ENCODE measurements at regions not wholly inside any gene's neighbourhood (a gene's known extent, or its start where the extent isn't known, plus 50 kb on each side); places are given as distances from the start of the nearest gene placed in this dataset.

DNA sequence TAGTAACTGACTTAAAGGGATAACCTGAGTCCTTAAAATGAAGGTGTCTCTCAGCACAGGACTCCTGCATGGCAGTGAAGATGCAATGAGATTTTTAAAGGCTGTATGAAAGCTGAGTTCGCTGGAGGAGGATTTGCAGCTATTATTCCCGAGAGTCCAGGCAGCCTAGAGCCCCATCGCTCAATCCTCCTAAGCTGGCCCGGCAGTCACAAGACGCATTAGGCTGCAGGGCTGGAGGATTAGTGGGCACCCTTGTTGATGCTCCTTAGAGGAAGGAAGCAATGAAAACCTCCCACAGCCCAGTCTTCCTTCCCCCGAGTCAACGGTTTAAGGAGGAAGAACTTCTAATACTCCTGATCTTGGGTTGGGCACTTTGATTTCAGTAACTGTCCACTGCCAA, 239.5 kb downstream of the EFNB2 start:
- no peak for DNase-seq
- ATAC-seq (ENCODE audit: low read depth) = no peak
- POLR2A ChIA-PET = no interaction called here
- Mint-ChIP-seq H3K9me3 (no peaks in the 10 kb centered on the region), H3K27ac (no peak overlapping the region), H3K4me3 (no peak overlapping the region), H3K27me3 (no peaks in the 10 kb centered on the region), H3K36me3 (no peaks in the 10 kb centered on the region), H3K4me1 (no peaks in the 10 kb centered on the region)

DNA sequence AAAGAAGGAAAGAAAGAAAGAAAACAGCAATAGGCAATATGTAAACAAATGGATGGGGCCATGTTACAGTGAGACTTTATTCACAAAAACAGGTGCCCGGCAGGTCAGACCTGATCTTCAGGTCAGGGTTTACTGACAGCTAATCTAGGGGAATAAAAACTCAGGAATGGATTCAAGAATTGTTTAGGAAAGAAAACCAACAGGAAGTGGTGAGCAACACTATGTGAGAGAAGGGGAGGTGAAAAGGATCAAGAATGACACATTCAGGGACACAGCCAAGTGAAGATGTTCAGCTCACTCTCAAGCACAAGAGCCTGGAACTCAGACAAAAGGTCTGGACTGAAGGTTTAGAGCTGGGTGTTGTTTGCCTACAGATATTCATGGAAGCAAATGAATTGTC, 244.5 kb downstream of the EFNB2 start:
- Mint-ChIP-seq H3K36me3 (no peaks in the 10 kb centered on the region), H3K4me1 (no peaks in the 10 kb centered on the region), H3K27me3 (no peaks in the 10 kb centered on the region), H3K9me3 (no peaks in the 10 kb centered on the region), H3K27ac (no peak overlapping the region), H3K4me3 (no peak overlapping the region)
- ATAC-seq (ENCODE audit: low read depth) = no peak
- POLR2A ChIA-PET = no interaction called here
- no peak for DNase-seq

DNA sequence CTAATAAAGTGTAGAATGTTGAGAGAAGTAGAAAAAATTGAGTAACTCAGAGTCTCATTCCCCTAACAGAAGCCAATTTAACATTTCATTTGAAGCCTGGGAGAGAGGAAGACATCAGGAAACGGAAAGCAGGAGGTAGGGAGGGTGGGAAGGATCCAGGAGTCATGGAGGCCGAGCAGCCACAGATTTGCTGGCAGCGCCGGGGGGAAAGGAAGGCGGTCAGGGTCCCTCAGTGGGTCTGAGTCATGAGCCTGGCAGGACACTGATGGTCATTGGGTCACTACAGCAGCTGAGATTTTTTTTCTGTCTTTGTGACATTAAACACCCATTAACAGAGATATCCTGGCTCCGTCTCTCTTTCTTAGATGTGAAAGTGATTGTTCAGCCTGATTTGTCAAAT, 248.1 kb downstream of the EFNB2 start:
- Mint-ChIP-seq H3K9me3 (no peaks in the 10 kb centered on the region), H3K4me1 (no peaks in the 10 kb centered on the region), H3K27me3 (no peaks in the 10 kb centered on the region), H3K4me3 (no peak overlapping the region), H3K27ac (no peak overlapping the region), H3K36me3 (no peaks in the 10 kb centered on the region)
- POLR2A ChIA-PET = no interaction called here
- ATAC-seq (ENCODE audit: low read depth) = no peak
- no peak for DNase-seq

DNA sequence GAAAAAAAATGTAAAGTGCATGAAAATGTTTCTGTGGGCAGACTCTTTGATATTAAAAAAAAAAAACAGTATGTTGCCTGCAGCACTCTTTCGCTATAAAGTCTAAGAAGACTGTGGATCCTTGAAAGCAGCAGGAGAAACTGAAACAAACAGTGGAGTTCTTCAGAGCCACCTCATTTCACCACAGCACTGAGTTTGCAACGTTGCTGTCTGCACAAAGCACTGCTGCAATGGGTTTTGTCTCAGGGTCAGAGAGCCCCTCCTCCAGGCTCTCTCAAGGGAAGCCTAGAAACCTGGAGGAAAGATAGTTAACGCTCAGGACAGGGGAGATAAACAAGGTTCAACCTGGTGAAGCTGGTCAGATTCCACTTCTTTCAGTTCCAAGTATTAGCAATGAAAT, 248.7 kb downstream of the EFNB2 start:
- Mint-ChIP-seq H3K4me1 (no peaks in the 10 kb centered on the region), H3K36me3 (no peaks in the 10 kb centered on the region), H3K27ac (no peak overlapping the region), H3K9me3 (no peaks in the 10 kb centered on the region), H3K27me3 (no peaks in the 10 kb centered on the region), H3K4me3 (no peak overlapping the region)
- no peak for DNase-seq
- ATAC-seq (ENCODE audit: low read depth) = no peak
- POLR2A ChIA-PET = no interaction called here

DNA sequence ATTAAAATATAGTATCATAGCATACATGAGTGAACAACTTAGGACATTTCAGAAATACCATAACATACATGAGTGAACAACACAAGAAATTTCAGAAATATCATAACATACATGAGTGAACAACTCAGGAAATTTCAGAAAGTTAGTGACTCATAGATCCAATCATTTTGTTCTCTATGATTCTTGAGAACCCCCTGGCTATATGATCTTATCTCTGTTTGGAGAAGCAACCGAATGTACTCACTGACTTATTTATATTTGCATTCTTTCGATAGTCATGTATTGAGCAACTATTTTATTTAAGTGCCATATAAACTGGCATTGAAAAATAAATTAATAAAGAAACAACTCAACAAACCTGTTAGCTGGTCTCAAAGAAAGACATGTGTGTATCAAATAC, 251.1 kb downstream of the EFNB2 start:
- POLR2A ChIA-PET = no interaction called here
- Mint-ChIP-seq H3K27ac (no peak overlapping the region), H3K4me3 (no peak overlapping the region), H3K4me1 (no peaks in the 10 kb centered on the region), H3K9me3 (no peaks in the 10 kb centered on the region), H3K36me3 (no peaks in the 10 kb centered on the region), H3K27me3 (no peaks in the 10 kb centered on the region)
- no peak for ATAC-seq (ENCODE audit: low read depth)
- no peak for DNase-seq

DNA sequence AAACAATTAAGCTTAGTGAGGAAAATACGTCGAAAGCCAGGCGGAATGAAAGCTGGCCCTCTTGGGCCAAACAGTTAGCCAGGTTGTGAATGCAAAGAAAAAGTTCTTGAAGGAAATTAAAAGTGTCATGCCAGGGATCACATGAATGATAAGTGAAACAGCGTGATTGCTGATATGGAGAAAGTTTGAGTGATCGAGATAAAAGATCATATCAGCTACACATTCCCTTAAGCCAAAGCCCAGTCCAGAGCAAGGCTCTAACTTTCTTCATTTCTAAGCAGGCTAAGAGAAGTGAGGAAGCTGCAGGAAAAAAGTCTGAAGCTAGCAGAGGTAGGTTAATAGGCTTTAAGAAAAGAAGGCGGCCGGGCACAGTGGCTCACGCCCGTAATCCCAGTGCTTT, 254.0 kb downstream of the EFNB2 start:
- H3K27ac Mint-ChIP-seq = no peak overlapping the region
- POLR2A ChIA-PET = no interaction called here
- H3K4me1 Mint-ChIP-seq = no peaks in the 10 kb centered on the region
- ATAC-seq (ENCODE audit: low read depth) (no peak), DNase-seq (no peak)
- no peak overlapping the region for H3K4me3 Mint-ChIP-seq
- no peaks in the 10 kb centered on the region for H3K9me3 Mint-ChIP-seq
- H3K36me3 Mint-ChIP-seq = no peaks in the 10 kb centered on the region
- H3K27me3 Mint-ChIP-seq = no peaks in the 10 kb centered on the region

DNA sequence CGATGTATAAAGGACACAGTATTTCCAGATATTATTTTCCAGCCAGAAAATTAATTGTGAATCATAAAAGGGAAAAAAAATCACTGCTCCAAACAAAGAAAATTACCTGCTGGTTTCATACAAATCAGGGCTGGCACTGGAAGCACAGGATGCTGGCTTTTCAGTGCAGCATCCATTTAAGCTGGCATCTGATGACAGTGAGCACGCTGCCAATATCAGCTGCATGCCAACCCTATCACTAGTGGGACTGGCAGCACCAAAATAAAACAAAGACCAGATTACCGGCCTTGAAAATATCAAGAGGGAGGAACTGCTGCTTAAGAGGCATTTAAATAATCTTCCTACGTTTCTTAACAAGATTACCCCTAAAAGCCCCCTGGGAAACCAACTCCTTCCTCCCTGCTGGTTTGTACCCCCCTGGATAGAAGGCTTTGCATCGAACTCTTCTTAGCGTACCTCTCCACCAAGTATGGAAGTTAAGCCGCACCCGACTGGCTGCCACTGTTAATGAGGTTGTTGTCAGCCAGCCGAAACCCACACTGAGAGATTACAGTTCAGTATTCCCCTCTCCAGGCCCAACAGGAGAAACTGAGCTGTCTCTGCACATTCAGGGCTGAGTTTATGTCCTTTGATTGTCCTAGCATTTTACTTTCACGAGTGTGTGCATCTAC, 257.8 kb downstream of the EFNB2 start:
- Mint-ChIP-seq H3K9me3 (no peaks in the 10 kb centered on the region), H3K4me1 (no peaks in the 10 kb centered on the region), H3K4me3 (no peak overlapping the region), H3K27ac (no peak overlapping the region), H3K27me3 (no peaks in the 10 kb centered on the region), H3K36me3 (no peaks in the 10 kb centered on the region)
- POLR2A ChIA-PET = no interaction called here
- DNase-seq = no peak
- ATAC-seq (ENCODE audit: low read depth) = no peak

DNA sequence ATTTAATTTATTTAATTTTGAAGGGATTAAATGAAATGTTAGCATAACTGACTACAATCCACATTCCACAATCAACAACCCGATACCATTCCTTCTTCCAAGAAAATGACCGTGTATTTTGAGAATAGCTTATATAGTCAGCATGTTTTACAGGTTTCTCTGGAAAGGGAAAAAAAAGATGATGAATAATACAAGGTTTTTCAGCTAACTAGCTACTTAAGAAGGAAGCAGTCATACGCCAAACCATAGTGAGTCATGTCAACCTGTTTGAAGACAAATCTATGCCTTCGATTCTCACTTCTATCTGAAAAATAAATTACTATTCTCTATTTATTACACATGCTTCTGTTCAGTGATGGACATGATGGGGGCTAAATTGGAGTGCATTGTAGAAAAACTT, 258.6 kb downstream of the EFNB2 start:
- H3K36me3 Mint-ChIP-seq = no peaks in the 10 kb centered on the region

DNA sequence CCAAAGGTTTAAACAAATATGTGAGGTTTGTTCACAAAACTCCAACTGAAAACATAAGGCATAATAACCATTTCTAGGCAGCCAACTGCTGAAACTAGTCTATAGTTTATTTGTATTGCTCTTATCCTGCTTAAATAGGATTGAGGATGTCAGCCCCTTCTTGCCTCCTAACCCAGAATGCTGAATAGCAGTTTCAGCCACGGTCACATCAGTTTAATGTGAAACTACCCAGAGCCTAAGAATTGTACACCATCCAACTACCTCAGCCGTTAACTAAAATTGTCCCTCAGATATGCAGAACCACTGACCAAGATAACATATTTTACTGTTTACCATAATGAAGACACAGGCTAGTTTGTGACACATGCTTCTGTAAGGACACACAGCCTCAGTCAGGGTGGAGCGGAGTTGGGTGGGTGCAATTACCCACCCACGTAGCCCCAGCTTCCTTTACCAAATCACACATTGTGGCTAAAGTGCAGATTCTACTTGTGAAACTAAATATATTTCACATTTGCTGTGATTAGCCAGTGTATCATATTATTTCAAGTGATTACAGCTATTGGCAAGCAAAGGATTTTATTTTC, 259.9 kb downstream of the EFNB2 start:
- ATAC-seq (ENCODE audit: low read depth) = no peak
- POLR2A ChIA-PET = no interaction called here
- Mint-ChIP-seq H3K9me3 (no peaks in the 10 kb centered on the region), H3K27me3 (no peaks in the 10 kb centered on the region), H3K27ac (no peak overlapping the region), H3K4me3 (no peak overlapping the region), H3K4me1 (no peaks in the 10 kb centered on the region), H3K36me3 (peaks cover 2% of the 10 kb centered on the region)
- DNase-seq = no peak

More for the DNA sequence above, 258.6 kb downstream of the EFNB2 start:
- Mint-ChIP-seq H3K4me1 (no peaks in the 10 kb centered on the region), H3K4me3 (no peak overlapping the region), H3K9me3 (no peaks in the 10 kb centered on the region), H3K27ac (no peak overlapping the region), H3K27me3 (no peaks in the 10 kb centered on the region)
- DNase-seq (no peak), ATAC-seq (ENCODE audit: low read depth) (no peak)
- POLR2A ChIA-PET = no interaction called here

DNA sequence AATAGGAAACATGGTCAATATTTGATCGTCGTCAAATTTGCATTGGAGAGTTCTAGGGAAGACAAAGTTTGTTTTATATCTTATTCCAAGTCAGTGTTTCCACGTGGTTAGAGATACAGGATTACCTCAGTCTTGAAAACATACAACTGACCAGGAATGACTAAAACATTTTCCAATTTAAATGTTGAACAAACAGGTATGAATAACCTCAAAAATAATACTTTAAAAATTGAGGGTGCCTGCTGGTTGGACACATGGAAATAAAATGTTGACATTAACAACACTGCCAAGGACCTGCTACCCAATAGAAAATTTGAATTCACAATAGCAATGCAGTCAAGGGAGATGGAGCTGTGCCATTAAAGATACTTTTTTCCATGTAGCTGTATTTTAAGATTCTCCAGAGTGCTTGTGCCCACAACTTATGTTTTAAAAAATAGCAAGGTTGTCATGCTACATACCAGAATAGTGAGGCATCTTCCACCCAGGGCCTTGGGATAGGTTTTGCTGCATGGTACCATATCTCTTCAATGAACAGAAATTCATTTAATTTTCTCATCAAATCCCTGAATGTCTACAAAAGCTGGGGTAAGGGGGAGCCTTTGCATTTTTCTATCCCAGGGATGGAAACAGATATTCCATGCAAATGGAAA, 260.8 kb downstream of the EFNB2 start:
- DNase-seq = no peak
- Mint-ChIP-seq H3K4me3 (no peak overlapping the region), H3K9me3 (no peaks in the 10 kb centered on the region), H3K36me3 (peaks cover 2% of the 10 kb centered on the region), H3K27ac (no peak overlapping the region), H3K4me1 (no peaks in the 10 kb centered on the region), H3K27me3 (no peaks in the 10 kb centered on the region)
- ATAC-seq (ENCODE audit: low read depth) = no peak
- POLR2A ChIA-PET = no interaction called here

DNA sequence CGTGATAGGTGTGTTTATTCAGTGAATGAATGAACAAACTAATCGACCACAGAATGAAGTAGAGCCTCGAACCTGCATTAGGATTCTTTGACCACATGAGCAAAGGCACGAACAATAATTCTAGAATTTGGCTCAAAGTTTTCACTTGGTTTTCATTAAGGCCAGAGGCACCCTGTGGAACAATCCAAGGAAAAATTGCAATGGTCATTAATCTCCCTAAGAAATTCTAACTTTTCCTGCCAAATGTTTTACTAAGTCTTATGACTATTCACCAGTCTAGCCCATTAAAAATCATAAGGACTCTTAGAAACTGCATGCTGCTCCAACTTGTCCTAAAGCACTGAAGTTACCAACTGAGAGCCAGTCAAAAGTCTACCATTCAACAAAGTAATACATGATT, 271.7 kb downstream of the EFNB2 start:
- Mint-ChIP-seq H3K36me3 (no peaks in the 10 kb centered on the region), H3K4me3 (no peak overlapping the region), H3K4me1 (no peaks in the 10 kb centered on the region), H3K9me3 (no peaks in the 10 kb centered on the region), H3K27me3 (no peaks in the 10 kb centered on the region), H3K27ac (no peak overlapping the region)
- DNase-seq (no peak), ATAC-seq (ENCODE audit: low read depth) (no peak)
- POLR2A ChIA-PET = no interaction called here

DNA sequence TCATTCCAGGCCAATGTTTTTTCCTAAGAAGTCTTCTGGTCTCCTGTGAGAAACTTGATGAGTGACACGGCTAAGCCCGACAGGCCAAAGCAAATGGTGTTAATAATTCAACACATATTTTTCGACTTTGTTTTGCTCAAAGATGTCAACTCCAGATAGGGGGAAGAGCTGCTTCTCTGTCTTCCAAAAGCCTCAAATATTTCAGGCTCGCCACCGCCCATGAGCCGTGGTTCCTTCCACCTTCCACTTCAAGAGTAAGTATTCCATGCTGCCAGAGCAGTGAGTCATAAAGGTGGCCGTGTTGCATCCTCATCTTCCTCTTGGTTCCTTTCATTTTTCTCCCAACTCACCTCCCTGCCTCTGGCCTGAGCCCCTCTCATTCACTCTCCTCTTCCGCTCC, 272.6 kb downstream of the EFNB2 start:
- no peak overlapping the region for H3K4me3 Mint-ChIP-seq
- H3K9me3 Mint-ChIP-seq = no peaks in the 10 kb centered on the region
- H3K27ac Mint-ChIP-seq = no peak overlapping the region
- no peaks in the 10 kb centered on the region for H3K36me3 Mint-ChIP-seq
- POLR2A ChIA-PET = no interaction called here
- H3K4me1 Mint-ChIP-seq = no peaks in the 10 kb centered on the region
- DNase-seq (no peak), ATAC-seq (ENCODE audit: low read depth) (no peak)
- H3K27me3 Mint-ChIP-seq = no peaks in the 10 kb centered on the region

DNA sequence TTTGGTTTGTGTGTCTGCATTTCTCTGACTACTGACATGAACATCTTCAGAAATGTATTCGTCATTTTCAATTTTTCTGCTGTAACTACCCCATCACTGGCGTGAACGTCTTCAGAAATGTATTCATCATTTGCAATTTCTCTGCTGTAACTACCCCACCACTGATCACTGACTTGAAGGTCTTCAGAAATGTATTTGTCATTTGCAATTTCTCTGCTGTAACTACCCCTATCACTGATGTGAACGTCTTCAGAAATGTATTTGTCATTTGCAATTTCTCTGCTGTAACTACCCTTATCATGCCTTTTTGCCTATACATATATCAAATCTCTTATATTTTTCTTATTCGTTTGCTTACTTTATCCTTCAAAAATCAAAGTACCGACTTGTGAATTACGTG, 274.0 kb downstream of the EFNB2 start:
- Mint-ChIP-seq H3K4me3 (no peak overlapping the region), H3K27me3 (no peaks in the 10 kb centered on the region), H3K4me1 (no peaks in the 10 kb centered on the region), H3K36me3 (no peaks in the 10 kb centered on the region), H3K27ac (no peak overlapping the region), H3K9me3 (peaks cover 2% of the 10 kb centered on the region)
- POLR2A ChIA-PET = no interaction called here
- DNase-seq (no peak), ATAC-seq (ENCODE audit: low read depth) (no peak)

DNA sequence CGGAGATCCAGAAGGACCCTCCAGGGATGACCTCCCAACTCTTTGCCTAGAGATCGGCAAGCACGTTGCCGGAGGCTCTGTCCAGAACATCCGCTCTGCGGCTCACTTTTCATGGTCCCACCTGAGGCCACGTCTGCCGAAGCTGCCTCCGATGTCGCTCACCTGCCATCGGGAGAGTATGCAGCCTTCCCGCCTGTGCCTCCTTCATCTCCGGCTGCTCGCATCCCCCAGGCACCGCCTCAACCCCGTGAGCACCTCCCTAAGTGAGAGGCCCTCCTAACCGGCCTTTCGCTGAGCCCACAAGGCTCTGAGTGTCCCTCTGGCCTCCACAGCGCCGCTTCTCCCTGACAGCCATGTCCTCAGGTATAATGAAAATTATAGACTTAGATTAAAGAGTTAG, 275.1 kb downstream of the EFNB2 start:
- no peaks in the 10 kb centered on the region for H3K36me3 Mint-ChIP-seq
- H3K4me3 Mint-ChIP-seq = no peak overlapping the region
- peaks cover 4% of the 10 kb centered on the region for H3K9me3 Mint-ChIP-seq
- POLR2A ChIA-PET = no interaction called here
- H3K4me1 Mint-ChIP-seq = no peaks in the 10 kb centered on the region
- ATAC-seq (ENCODE audit: low read depth) = no peak
- H3K27me3 Mint-ChIP-seq = no peaks in the 10 kb centered on the region
- DNase-seq = no peak
- H3K27ac Mint-ChIP-seq = no peak overlapping the region
